ENCODE measurements at regions not wholly inside any gene's neighbourhood (a gene's known extent, or its start where the extent isn't known, plus 50 kb on each side); places are given as distances from the start of the nearest gene placed in this dataset.

GRCh38 chr17:52505601-52506000, 347.1 kb upstream of the CA10 start:
- Histone ChIP-seq H3K36me3 (ENCODE audit: insufficient read depth, low read length, poor library complexity, severe bottlenecking) (no peaks in the 10 kb centered on the region), H3K27me3 (replicated peaks; ENCODE audit: insufficient read depth, low read depth, low read length, poor library complexity) (no peaks in the 10 kb centered on the region), H3K27ac (ENCODE audit: low read depth, low read length, poor library complexity, severe bottlenecking) (no peak overlapping the region), H3K9me3 (ENCODE audit: low read depth, low read length, poor library complexity, severe bottlenecking) (no peaks in the 10 kb centered on the region), H3K4me3 (ENCODE audit: low read depth, low read length, poor library complexity, severe bottlenecking) (no peak overlapping the region), H3K4me1 (ENCODE audit: insufficient read depth, low read length, poor library complexity, severe bottlenecking) (no peaks in the 10 kb centered on the region)
- no peak for DNase-seq (ENCODE audit: low spot score)
- no TSS peak for BruUV-seq (replicated peaks)
- intact Hi-C loops (cut with micrococcal nuclease; ENCODE audit: unreplicated experiment) = no loop called here
- no peak for TF ChIP-seq EZH2 (IDR thresholded peaks at IDR 0.05; ENCODE audit: borderline replicate concordance, low read depth, low read length, poor library complexity, severe bottlenecking)
- TF ChIP-seq, protein P1, sequence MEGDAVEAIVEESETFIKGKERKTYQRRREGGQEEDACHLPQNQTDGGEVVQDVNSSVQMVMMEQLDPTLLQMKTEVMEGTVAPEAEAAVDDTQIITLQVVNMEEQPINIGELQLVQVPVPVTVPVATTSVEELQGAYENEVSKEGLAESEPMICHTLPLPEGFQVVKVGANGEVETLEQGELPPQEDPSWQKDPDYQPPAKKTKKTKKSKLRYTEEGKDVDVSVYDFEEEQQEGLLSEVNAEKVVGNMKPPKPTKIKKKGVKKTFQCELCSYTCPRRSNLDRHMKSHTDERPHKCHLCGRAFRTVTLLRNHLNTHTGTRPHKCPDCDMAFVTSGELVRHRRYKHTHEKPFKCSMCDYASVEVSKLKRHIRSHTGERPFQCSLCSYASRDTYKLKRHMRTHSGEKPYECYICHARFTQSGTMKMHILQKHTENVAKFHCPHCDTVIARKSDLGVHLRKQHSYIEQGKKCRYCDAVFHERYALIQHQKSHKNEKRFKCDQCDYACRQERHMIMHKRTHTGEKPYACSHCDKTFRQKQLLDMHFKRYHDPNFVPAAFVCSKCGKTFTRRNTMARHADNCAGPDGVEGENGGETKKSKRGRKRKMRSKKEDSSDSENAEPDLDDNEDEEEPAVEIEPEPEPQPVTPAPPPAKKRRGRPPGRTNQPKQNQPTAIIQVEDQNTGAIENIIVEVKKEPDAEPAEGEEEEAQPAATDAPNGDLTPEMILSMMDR (conservative IDR thresholded peaks at IDR 0.05; ENCODE audit: low read depth, low read length) = no peak
- ChIA-PET POLR2A (ENCODE audit: low non-redundant PET) (no interaction called here), CTCF (no interaction called here)

GRCh38 chr17:52504081-52504480, 345.6 kb upstream of the CA10 start:
- TF ChIP-seq, protein P1 (conservative IDR thresholded peaks at IDR 0.05; ENCODE audit: low read depth, low read length) = no peak
- TF ChIP-seq EZH2 (IDR thresholded peaks at IDR 0.05; ENCODE audit: borderline replicate concordance, low read depth, low read length, poor library complexity, severe bottlenecking) = no peak
- ChIA-PET POLR2A (ENCODE audit: low non-redundant PET) (no interaction called here), CTCF (no interaction called here)
- H3K27ac ChIP-seq (ENCODE audit: low read depth, low read length, poor library complexity, severe bottlenecking) = no peak overlapping the region
- intact Hi-C loops (cut with micrococcal nuclease; ENCODE audit: unreplicated experiment) = no loop called here
- no peaks in the 10 kb centered on the region for H3K4me1 ChIP-seq (ENCODE audit: insufficient read depth, low read length, poor library complexity, severe bottlenecking)
- H3K9me3 ChIP-seq (ENCODE audit: low read depth, low read length, poor library complexity, severe bottlenecking) = no peaks in the 10 kb centered on the region
- no peak overlapping the region for H3K4me3 ChIP-seq (ENCODE audit: low read depth, low read length, poor library complexity, severe bottlenecking)
- H3K27me3 ChIP-seq (replicated peaks; ENCODE audit: insufficient read depth, low read depth, low read length, poor library complexity) = no peaks in the 10 kb centered on the region
- no peak for DNase-seq (ENCODE audit: low spot score)
- no TSS peak for BruUV-seq (replicated peaks)
- no peaks in the 10 kb centered on the region for H3K36me3 ChIP-seq (ENCODE audit: insufficient read depth, low read length, poor library complexity, severe bottlenecking)

GRCh38 chr17:52495646-52496045, 337.1 kb upstream of the CA10 start:
- no peak for TF ChIP-seq EZH2 (IDR thresholded peaks at IDR 0.05; ENCODE audit: borderline replicate concordance, low read depth, low read length, poor library complexity, severe bottlenecking)
- TF ChIP-seq, protein P1 (conservative IDR thresholded peaks at IDR 0.05; ENCODE audit: low read depth, low read length) = no peak
- Histone ChIP-seq H3K36me3 (ENCODE audit: insufficient read depth, low read length, poor library complexity, severe bottlenecking) (no peaks in the 10 kb centered on the region), H3K27ac (ENCODE audit: low read depth, low read length, poor library complexity, severe bottlenecking) (no peak overlapping the region), H3K27me3 (replicated peaks; ENCODE audit: insufficient read depth, low read depth, low read length, poor library complexity) (no peaks in the 10 kb centered on the region), H3K4me3 (ENCODE audit: low read depth, low read length, poor library complexity, severe bottlenecking) (no peak overlapping the region), H3K9me3 (ENCODE audit: low read depth, low read length, poor library complexity, severe bottlenecking) (peaks cover 3% of the 10 kb centered on the region), H3K4me1 (ENCODE audit: insufficient read depth, low read length, poor library complexity, severe bottlenecking) (no peaks in the 10 kb centered on the region)
- intact Hi-C loops (cut with micrococcal nuclease; ENCODE audit: unreplicated experiment) = no loop called here
- CTCF ChIA-PET = no interaction called here
- no peak for DNase-seq (ENCODE audit: low spot score)
- POLR2A ChIA-PET (ENCODE audit: low non-redundant PET) = no interaction called here
- BruUV-seq (replicated peaks) = no TSS peak

Measured in A673 (cell line).